ENCODE measurements at regions not wholly inside any gene's neighbourhood (a gene's known extent, or its start where the extent isn't known, plus 50 kb on each side); places are given as distances from the start of the nearest gene placed in this dataset.

DNA sequence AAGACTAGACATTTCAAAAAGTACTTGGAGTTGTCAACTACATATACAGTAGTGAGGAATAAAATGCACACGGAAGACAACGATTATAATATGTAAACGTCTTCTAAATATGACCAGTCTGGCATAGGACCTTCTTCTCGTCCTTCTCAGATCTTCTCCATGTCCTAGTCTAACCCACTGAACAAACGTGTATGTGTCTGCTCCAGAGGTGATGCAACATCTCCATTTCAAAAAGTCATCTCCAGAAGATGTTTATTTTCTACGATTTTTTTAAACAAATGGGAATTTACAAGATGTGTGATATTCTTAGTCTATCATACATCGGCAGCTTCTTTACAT lies 89.9 kb downstream of the GPX5 start:
- ATAC-seq (ENCODE audit: low read depth) (no peak), DNase-seq (no peak)
- H3K27me3 Mint-ChIP-seq: peaks cover 59% of the 10 kb centered on the region
- no peaks in the 10 kb centered on the region for H3K9me3 Mint-ChIP-seq (ENCODE audit: insufficient read depth)
- no peaks in the 10 kb centered on the region for H4K20me1 ChIP-seq (ENCODE audit: control insufficient read depth, insufficient read depth, low read length, poor library complexity, severe bottlenecking)
- no peak overlapping the region for H3K4me3 ChIP-seq (ENCODE audit: control extremely low read depth in 1 of 5, extremely low read depth in 1 of 5, insufficient read depth in 1 of 5, low read depth in 2 of 5, low read length in 4 of 5)
- H3K4me1 Mint-ChIP-seq: no peaks in the 10 kb centered on the region
- H3K36me3 ChIP-seq (replicated peaks in 1 of 2; ENCODE audit: control extremely low read depth in 1 of 2, control insufficient read depth in 1 of 2, extremely low read depth in 1 of 2, insufficient read depth in 2 of 2, low read length in 1 of 2): no peaks in the 10 kb centered on the region
- peaks cover 0 to 11% (median 0%) of the 10 kb centered on the region in 3 donors for H3K9me3 ChIP-seq (ENCODE audit: control extremely low read depth in 1 of 3, control insufficient read depth in 2 of 3, insufficient read depth in 1 of 3, low read length in 2 of 3)
- intact Hi-C loops (cut with micrococcal nuclease): no loop called here
- H3K27me3 ChIP-seq (replicated peaks in 1 of 4; ENCODE audit: control extremely low read depth in 1 of 4, control insufficient read depth in 3 of 4, insufficient read depth in 4 of 4, low read length in 3 of 4): peaks cover 0 to 29% (median 9%) of the 10 kb centered on the region in 4 experiments
- no peak for TF ChIP-seq EZH2 (IDR thresholded peaks at IDR 0.05; ENCODE audit: borderline replicate concordance, insufficient read depth, low read depth, low read length, poor library complexity, severe bottlenecking)
- TF ChIP-seq, protein P1, sequence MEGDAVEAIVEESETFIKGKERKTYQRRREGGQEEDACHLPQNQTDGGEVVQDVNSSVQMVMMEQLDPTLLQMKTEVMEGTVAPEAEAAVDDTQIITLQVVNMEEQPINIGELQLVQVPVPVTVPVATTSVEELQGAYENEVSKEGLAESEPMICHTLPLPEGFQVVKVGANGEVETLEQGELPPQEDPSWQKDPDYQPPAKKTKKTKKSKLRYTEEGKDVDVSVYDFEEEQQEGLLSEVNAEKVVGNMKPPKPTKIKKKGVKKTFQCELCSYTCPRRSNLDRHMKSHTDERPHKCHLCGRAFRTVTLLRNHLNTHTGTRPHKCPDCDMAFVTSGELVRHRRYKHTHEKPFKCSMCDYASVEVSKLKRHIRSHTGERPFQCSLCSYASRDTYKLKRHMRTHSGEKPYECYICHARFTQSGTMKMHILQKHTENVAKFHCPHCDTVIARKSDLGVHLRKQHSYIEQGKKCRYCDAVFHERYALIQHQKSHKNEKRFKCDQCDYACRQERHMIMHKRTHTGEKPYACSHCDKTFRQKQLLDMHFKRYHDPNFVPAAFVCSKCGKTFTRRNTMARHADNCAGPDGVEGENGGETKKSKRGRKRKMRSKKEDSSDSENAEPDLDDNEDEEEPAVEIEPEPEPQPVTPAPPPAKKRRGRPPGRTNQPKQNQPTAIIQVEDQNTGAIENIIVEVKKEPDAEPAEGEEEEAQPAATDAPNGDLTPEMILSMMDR (IDR thresholded peaks at IDR 0.05): no peak
- ChIA-PET CTCF (no interaction called here), POLR2A (no interaction called here)
- no peak overlapping the region for H3K27ac Mint-ChIP-seq
- no peak overlapping the region for H3K9ac ChIP-seq (ENCODE audit: low read length)
- H2AFZ ChIP-seq (ENCODE audit: insufficient read depth, low read depth, low read length, poor library complexity, severe bottlenecking): no peak overlapping the region
- 100% methylated on average over 4 of the region's 7 CpGs for WGBS (ENCODE audit: insufficient coverage)
- no peak overlapping the region for H3K27ac ChIP-seq (ENCODE audit: low read length in 2 of 2)
- no peak overlapping the region for H3K4me3 Mint-ChIP-seq
- H3K4me1 ChIP-seq (ENCODE audit: control insufficient read depth in 2 of 2, insufficient read depth in 2 of 2, low read length in 2 of 2): no peaks in the 10 kb centered on the region
- H3K79me2 ChIP-seq (ENCODE audit: control insufficient read depth, insufficient read depth, low read length): no peaks in the 10 kb centered on the region
- no peak overlapping the region for H3K4me2 ChIP-seq (replicated peaks; ENCODE audit: low read depth, low read length, poor library complexity, severe bottlenecking)

DNA sequence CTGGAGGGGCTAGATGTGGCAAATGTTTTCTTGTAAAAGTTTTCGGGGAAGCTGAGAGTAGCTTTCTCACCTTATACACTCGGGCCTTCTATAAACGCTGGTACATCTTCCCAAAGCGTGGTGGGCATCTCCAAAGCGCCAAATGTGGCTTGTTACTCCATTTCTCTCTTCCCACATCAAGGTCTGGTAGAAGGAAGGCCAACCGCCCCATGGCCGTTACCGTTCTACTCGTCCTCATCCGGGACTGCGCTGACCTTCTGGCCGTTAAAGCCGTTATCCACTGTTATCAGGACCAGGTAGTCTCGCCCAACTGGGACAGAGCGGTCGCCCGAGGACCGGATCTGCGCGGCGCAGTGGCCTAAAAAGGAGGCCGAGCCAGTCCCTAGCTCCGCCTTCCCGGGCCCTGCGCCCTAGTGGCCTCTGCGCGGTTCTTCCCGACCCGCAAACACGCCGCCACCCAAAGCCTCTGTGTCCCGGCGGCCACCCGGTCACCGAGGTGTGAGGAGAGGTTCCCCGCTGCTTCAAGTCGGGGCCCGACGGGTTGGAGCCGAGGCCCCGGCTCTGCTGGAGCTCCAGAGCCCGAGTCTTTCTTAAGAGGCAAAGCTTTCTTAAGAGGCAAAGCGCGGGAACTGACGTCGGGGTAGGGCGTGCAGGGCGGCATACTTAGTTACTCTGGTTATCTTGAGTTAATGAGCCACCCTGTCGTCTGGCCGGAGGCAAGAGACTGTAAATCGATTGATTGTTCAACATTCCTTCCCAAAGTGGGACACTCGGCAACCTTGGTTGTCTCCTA lies 90.5 kb downstream of the GPX5 start:
- peak overlapping the region; percentile 22 for H2AFZ ChIP-seq (ENCODE audit: insufficient read depth, low read depth, low read length, poor library complexity, severe bottlenecking)
- intact Hi-C loops (cut with micrococcal nuclease): no loop called here

More for the DNA sequence above, 90.5 kb downstream of the GPX5 start:
- Histone ChIP-seq H3K4me1 (ENCODE audit: control insufficient read depth in 2 of 2, insufficient read depth in 2 of 2, low read length in 2 of 2) (no peaks in the 10 kb centered on the region), H4K20me1 (ENCODE audit: control insufficient read depth, insufficient read depth, low read length, poor library complexity, severe bottlenecking) (no peaks in the 10 kb centered on the region), H3K4me2 (replicated peaks; ENCODE audit: low read depth, low read length, poor library complexity, severe bottlenecking) (no peak overlapping the region), H3K79me2 (ENCODE audit: control insufficient read depth, insufficient read depth, low read length) (no peaks in the 10 kb centered on the region), H3K4me3 (ENCODE audit: control extremely low read depth in 1 of 5, extremely low read depth in 1 of 5, insufficient read depth in 1 of 5, low read depth in 2 of 5, low read length in 4 of 5) (no peak overlapping the region), H3K27ac (ENCODE audit: low read length in 2 of 2) (no peak overlapping the region), H3K36me3 (replicated peaks in 1 of 2; ENCODE audit: control extremely low read depth in 1 of 2, control insufficient read depth in 1 of 2, extremely low read depth in 1 of 2, insufficient read depth in 2 of 2, low read length in 1 of 2) (no peaks in the 10 kb centered on the region), H3K9ac (ENCODE audit: low read length) (no peak overlapping the region), H3K27me3 (replicated peaks in 1 of 4; ENCODE audit: control extremely low read depth in 1 of 4, control insufficient read depth in 3 of 4, insufficient read depth in 4 of 4, low read length in 3 of 4) (peaks cover 0 to 27% (median 11%) of the 10 kb centered on the region in 4 experiments), H3K9me3 (ENCODE audit: control extremely low read depth in 1 of 3, control insufficient read depth in 2 of 3, insufficient read depth in 1 of 3, low read length in 2 of 3) (peaks cover 0 to 11% (median 0%) of the 10 kb centered on the region in 3 donors)
- Mint-ChIP-seq H3K4me1 (no peaks in the 10 kb centered on the region), H3K27me3 (peaks cover 61% of the 10 kb centered on the region), H3K27ac (no peak overlapping the region), H3K9me3 (ENCODE audit: insufficient read depth) (no peaks in the 10 kb centered on the region), H3K4me3 (no peak overlapping the region)
- CTCF ChIA-PET: no interaction called here
- 26% methylated on average over 51 of the region's 52 CpGs for WGBS (ENCODE audit: insufficient coverage)
- TF ChIP-seq EZH2 (IDR thresholded peaks at IDR 0.05; ENCODE audit: borderline replicate concordance, insufficient read depth, low read depth, low read length, poor library complexity, severe bottlenecking): no peak
- TF ChIP-seq, protein P1 (IDR thresholded peaks at IDR 0.05): no peak
- POLR2A ChIA-PET: no interaction called here
- DNase-seq (no peak), ATAC-seq (ENCODE audit: low read depth) (no peak)

Measured in B cell (primary cell).